GM23338 (cell line): ENCODE measurements at regions not wholly inside any gene's neighbourhood (a gene's known extent, or its start where the extent isn't known, plus 50 kb on each side); places are given as distances from the start of the nearest gene placed in this dataset.

Experiments used
- CTCF ChIP-seq, 2 experiments: fragments of 200-600 bp in 1 of 2; sonication (generic) in 1 of 2; conservative IDR thresholded peaks; 2 replicates each; pipeline versions ENCODE4 v1.5.1 to v1.6.1; 2016 to 2017; ENCODE audit warnings: antibody characterized with exemption in 2 of 2, low read depth in 2 of 2, mild to moderate bottlenecking in 2 of 2, moderate library complexity in 1 of 2
- EZH2 ChIP-seq: fragments of 200-600 bp; sonication (generic); IDR thresholded peaks from one replicate; pipeline ENCODE4 v1.8.0; 2017; ENCODE audit warnings: antibody characterized with exemption, mild to moderate bottlenecking, low read depth; ENCODE audit not compliant: unreplicated experiment
- EZH2phosphoT487 ChIP-seq: fragments of 200-600 bp; sonication (generic); IDR thresholded peaks from one replicate; pipeline ENCODE4 v1.8.1; 2018; ENCODE audit warnings: antibody characterized with exemption; ENCODE audit not compliant: unreplicated experiment
- POLR2AphosphoS5 ChIP-seq: IDR thresholded peaks from 2 replicates; pipeline ENCODE4 v1.6.1; 2016; ENCODE audit warnings: antibody characterized with exemption, low read depth
- ZNF114 ChIP-seq: fragments of 250-450 bp; sonication (Bioruptor Pico); IDR thresholded peaks from 2 replicates; pipeline ENCODE4 v1.5.0; 2020; ENCODE audit warnings: mild to moderate bottlenecking, moderate library complexity
- TF ChIP-seq, protein P1 (sequence below): IDR thresholded peaks from 2 replicates; pipeline ENCODE4 v1.6.1; 2016; ENCODE audit warnings: antibody characterized with exemption
- TF ChIP-seq, protein P2 (sequence below): IDR thresholded peaks from one replicate; pipeline ENCODE4 v1.6.1; 2018; ENCODE audit warnings: antibody characterized with exemption; ENCODE audit not compliant: unreplicated experiment
- TF ChIP-seq, protein P3 (sequence below): fragments of 250-450 bp; sonication (Bioruptor Pico); IDR thresholded peaks from 2 replicates; pipeline ENCODE4 v1.5.0; 2020; ENCODE audit warnings: mild to moderate bottlenecking, moderate library complexity

- TF ChIP-seq CTCF (conservative IDR thresholded peaks at IDR 0.05; ENCODE audit: low read depth in 2 of 2) (no peak), EZH2 (no peak), EZH2phosphoT487 (no peak), POLR2AphosphoS5 (no peak), ZNF114 (CRISPR knock-in tag) (no peak)
- TF ChIP-seq, protein P1, sequence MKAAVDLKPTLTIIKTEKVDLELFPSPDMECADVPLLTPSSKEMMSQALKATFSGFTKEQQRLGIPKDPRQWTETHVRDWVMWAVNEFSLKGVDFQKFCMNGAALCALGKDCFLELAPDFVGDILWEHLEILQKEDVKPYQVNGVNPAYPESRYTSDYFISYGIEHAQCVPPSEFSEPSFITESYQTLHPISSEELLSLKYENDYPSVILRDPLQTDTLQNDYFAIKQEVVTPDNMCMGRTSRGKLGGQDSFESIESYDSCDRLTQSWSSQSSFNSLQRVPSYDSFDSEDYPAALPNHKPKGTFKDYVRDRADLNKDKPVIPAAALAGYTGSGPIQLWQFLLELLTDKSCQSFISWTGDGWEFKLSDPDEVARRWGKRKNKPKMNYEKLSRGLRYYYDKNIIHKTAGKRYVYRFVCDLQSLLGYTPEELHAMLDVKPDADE, result no peak
- TF ChIP-seq, protein P2, sequence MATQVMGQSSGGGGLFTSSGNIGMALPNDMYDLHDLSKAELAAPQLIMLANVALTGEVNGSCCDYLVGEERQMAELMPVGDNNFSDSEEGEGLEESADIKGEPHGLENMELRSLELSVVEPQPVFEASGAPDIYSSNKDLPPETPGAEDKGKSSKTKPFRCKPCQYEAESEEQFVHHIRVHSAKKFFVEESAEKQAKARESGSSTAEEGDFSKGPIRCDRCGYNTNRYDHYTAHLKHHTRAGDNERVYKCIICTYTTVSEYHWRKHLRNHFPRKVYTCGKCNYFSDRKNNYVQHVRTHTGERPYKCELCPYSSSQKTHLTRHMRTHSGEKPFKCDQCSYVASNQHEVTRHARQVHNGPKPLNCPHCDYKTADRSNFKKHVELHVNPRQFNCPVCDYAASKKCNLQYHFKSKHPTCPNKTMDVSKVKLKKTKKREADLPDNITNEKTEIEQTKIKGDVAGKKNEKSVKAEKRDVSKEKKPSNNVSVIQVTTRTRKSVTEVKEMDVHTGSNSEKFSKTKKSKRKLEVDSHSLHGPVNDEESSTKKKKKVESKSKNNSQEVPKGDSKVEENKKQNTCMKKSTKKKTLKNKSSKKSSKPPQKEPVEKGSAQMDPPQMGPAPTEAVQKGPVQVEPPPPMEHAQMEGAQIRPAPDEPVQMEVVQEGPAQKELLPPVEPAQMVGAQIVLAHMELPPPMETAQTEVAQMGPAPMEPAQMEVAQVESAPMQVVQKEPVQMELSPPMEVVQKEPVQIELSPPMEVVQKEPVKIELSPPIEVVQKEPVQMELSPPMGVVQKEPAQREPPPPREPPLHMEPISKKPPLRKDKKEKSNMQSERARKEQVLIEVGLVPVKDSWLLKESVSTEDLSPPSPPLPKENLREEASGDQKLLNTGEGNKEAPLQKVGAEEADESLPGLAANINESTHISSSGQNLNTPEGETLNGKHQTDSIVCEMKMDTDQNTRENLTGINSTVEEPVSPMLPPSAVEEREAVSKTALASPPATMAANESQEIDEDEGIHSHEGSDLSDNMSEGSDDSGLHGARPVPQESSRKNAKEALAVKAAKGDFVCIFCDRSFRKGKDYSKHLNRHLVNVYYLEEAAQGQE, result no peak
- TF ChIP-seq, protein P3, sequence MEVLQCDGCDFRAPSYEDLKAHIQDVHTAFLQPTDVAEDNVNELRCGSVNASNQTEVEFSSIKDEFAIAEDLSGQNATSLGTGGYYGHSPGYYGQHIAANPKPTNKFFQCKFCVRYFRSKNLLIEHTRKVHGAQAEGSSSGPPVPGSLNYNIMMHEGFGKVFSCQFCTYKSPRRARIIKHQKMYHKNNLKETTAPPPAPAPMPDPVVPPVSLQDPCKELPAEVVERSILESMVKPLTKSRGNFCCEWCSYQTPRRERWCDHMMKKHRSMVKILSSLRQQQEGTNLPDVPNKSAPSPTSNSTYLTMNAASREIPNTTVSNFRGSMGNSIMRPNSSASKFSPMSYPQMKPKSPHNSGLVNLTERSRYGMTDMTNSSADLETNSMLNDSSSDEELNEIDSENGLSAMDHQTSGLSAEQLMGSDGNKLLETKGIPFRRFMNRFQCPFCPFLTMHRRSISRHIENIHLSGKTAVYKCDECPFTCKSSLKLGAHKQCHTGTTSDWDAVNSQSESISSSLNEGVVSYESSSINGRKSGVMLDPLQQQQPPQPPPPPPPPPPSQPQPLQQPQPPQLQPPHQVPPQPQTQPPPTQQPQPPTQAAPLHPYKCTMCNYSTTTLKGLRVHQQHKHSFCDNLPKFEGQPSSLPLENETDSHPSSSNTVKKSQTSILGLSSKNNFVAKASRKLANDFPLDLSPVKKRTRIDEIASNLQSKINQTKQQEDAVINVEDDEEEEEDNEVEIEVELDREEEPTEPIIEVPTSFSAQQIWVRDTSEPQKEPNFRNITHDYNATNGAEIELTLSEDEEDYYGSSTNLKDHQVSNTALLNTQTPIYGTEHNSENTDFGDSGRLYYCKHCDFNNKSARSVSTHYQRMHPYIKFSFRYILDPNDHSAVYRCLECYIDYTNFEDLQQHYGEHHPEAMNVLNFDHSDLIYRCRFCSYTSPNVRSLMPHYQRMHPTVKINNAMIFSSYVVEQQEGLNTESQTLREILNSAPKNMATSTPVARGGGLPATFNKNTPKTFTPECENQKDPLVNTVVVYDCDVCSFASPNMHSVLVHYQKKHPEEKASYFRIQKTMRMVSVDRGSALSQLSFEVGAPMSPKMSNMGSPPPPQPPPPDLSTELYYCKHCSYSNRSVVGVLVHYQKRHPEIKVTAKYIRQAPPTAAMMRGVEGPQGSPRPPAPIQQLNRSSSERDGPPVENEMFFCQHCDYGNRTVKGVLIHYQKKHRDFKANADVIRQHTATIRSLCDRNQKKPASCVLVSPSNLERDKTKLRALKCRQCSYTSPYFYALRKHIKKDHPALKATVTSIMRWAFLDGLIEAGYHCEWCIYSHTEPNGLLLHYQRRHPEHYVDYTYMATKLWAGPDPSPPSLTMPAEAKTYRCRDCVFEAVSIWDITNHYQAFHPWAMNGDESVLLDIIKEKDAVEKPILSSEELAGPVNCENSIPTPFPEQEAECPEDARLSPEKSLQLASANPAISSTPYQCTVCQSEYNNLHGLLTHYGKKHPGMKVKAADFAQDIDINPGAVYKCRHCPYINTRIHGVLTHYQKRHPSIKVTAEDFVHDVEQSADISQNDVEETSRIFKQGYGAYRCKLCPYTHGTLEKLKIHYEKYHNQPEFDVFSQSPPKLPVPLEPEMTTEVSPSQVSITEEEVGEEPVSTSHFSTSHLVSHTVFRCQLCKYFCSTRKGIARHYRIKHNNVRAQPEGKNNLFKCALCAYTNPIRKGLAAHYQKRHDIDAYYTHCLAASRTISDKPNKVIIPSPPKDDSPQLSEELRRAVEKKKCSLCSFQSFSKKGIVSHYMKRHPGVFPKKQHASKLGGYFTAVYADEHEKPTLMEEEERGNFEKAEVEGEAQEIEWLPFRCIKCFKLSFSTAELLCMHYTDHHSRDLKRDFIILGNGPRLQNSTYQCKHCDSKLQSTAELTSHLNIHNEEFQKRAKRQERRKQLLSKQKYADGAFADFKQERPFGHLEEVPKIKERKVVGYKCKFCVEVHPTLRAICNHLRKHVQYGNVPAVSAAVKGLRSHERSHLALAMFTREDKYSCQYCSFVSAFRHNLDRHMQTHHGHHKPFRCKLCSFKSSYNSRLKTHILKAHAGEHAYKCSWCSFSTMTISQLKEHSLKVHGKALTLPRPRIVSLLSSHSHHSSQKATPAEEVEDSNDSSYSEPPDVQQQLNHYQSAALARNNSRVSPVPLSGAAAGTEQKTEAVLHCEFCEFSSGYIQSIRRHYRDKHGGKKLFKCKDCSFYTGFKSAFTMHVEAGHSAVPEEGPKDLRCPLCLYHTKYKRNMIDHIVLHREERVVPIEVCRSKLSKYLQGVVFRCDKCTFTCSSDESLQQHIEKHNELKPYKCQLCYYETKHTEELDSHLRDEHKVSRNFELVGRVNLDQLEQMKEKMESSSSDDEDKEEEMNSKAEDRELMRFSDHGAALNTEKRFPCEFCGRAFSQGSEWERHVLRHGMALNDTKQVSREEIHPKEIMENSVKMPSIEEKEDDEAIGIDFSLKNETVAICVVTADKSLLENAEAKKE (CRISPR knock-in tag), result no peak
Measured at GRCh38 chr1:194487172-194487571, 1300.8 kb upstream of the B3GALT2 start.
